Lower leg skin (tissue), 4 donors: ENCODE measurements at regions not wholly inside any gene's neighbourhood (a gene's known extent, or its start where the extent isn't known, plus 50 kb on each side); places are given as distances from the start of the nearest gene placed in this dataset.
A peak's percentile ranks its signal among the peaks of the same experiment; 100 is the strongest.

Experiments used
- DNase-seq, 2 donors: peaks; one replicate each; pipeline ENCODE4 v3.0.0-alpha.2; 2019; ENCODE audit warnings: low spot score in 2 of 2
- H3K4me3 ChIP-seq: fragments of 200-600 bp; sonication (generic); 2 replicates; pipeline ENCODE4 v1.5.1; 2017; ENCODE audit warnings: mild to moderate bottlenecking, low read depth; ENCODE audit not compliant: poor library complexity, severe bottlenecking
- POLR2A ChIP-seq, 2 donors: fragments of 450-650 bp; IDR thresholded peaks; one replicate each; pipeline ENCODE4 v1.6.1; 2016 to 2017; ENCODE audit warnings: antibody characterized with exemption in 2 of 2, mild to moderate bottlenecking in 1 of 2, moderate library complexity in 1 of 2
- WGBS, 2 donors: methylation state at CpG; one replicate each; pipeline ENCODE4 v1.1.5; 2018; 5-methylcytosine and 5-hydroxymethylcytosine counted together
- intact Hi-C: fragments of 100-400 bp; cut with DNase I; formaldehyde crosslinking; loops from one replicate; pipeline ENCODE4 v1.15.0; 2023; ENCODE audit warnings: low total_unique reads
- TF ChIP-seq, protein P1 (sequence below), 3 donors: fragments of 450-650 bp; IDR thresholded peaks; one replicate each; pipeline ENCODE4 v1.5.1; 2016; ENCODE audit warnings: antibody characterized with exemption in 3 of 3, mild to moderate bottlenecking in 3 of 3, moderate library complexity in 2 of 3

DNA sequence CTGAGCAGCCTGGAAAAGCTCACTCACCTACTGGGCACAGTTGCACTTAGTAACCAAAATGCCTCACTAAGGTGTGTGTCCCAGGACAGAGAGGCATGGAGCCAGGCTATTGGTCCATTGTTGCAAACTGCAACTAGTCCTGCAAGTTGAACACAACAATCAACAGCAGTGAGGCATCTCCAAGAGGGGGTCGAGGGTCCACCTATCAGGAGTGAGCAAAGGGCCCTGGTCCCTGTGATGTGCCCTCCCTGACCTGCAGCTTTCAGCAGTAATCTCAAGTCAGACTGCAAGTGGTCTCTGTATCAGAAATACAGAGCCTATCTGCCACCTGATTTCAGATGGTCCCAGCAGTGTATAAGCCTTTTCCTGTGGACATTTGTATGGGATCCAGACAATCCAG lies 50.2 kb upstream of the TGM3 start:
- intact Hi-C loops: no loop called here
- no peak overlapping the region for H3K4me3 ChIP-seq
- 13 to 33% methylated on average over 1 of the region's 1 CpG for WGBS, 2 donors
- no peak for TF ChIP-seq POLR2A (IDR thresholded peaks at IDR 0.05)
- TF ChIP-seq, protein P1, sequence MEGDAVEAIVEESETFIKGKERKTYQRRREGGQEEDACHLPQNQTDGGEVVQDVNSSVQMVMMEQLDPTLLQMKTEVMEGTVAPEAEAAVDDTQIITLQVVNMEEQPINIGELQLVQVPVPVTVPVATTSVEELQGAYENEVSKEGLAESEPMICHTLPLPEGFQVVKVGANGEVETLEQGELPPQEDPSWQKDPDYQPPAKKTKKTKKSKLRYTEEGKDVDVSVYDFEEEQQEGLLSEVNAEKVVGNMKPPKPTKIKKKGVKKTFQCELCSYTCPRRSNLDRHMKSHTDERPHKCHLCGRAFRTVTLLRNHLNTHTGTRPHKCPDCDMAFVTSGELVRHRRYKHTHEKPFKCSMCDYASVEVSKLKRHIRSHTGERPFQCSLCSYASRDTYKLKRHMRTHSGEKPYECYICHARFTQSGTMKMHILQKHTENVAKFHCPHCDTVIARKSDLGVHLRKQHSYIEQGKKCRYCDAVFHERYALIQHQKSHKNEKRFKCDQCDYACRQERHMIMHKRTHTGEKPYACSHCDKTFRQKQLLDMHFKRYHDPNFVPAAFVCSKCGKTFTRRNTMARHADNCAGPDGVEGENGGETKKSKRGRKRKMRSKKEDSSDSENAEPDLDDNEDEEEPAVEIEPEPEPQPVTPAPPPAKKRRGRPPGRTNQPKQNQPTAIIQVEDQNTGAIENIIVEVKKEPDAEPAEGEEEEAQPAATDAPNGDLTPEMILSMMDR (IDR thresholded peaks at IDR 0.05): no peak
- peak in 1 of 2 donors; percentile 48 for DNase-seq
